GM18498 (cell line): ENCODE measurements at regions not wholly inside any gene's neighbourhood (a gene's known extent, or its start where the extent isn't known, plus 50 kb on each side); places are given as distances from the start of the nearest gene placed in this dataset.

Source experiments
- ATAC-seq: cut with Tn5 transposase; IDR thresholded peaks from one replicate; pipeline ENCODE4 v1.9.1; 2021; ENCODE audit warnings: mild to moderate bottlenecking, moderate library complexity; ENCODE audit not compliant: unreplicated experiment

DNA sequence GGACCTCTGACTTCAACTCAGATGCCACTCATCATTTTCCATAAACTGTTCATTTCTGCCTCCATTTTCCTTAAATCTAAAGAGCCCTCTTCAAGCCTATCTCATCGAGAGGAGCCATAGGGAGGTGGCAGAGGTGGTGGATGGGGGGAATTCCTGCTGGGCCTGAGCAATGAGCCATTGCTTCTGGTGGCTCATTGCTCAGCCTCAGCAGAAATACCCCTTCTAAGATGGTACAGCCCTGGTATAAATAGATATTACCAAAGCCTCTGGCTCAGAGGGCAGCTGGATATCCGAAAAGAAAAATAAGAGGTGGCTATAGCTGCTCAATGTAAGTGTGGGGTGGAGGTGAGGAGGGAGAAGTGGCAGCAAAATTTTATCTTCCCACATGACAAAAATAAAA is 313.5 kb downstream of the CAAP1 start:
- no peak for ATAC-seq

DNA sequence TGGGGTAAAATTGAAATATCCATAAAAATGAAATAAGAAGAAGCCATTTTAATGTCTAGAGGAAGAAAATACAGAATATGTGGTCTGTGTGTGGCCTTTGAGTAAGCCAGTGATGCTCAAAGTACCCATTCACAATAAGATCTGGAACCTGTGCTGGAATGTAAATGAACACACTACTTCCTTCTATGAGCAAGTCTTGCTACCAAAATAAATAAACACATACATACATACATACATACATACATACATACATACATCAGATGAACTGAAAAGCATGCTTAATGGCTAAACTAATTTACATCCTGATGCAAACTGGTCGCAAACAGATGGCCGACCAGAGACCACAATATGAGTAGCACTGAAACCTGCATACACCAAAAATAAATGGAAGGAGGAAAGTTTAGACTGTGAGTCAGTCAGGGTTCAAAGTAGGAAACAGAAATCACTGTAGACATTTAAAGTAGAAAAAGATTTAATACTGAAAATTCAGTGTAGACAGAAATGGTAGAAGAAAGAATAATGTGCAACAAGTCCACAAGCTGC is 317.6 kb downstream of the CAAP1 start:
- no peak for ATAC-seq

DNA sequence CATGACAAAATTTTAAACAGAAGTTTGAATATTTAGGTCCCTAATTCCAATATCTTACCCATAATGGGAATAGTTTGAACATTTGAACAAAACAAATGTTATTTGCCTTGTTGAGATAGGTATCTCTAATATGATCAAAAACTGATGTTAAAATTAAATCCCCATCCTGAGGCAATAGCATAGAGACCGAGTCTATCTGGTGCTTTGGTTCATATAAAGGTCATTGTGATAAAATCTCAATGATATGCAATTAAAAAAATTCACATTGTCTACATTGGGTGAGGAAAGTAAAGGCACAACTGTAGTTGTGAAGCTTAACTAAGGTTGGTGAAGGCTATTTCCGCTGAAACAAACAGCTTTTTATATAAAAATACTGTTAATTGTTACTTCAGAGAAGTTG is 318.3 kb downstream of the CAAP1 start:
- no peak for ATAC-seq

DNA sequence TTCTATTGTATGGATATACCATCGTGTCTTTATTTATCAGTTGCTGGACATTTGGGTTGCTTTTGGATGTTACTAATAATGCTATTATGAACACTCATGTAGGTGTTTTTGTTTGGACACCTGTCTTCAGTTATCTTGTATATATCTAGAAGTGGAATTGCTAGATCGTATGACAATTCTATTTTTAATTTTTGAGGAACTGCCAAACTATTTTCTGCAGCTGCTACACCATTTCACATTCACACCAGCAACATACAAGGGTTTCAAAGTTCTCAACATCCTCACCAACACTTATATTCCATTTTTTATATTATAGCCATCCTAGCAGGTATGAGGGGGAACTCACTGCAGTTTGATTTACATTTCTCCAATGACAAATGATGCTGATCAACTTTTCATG is 324.6 kb downstream of the CAAP1 start:
- no peak for ATAC-seq

DNA sequence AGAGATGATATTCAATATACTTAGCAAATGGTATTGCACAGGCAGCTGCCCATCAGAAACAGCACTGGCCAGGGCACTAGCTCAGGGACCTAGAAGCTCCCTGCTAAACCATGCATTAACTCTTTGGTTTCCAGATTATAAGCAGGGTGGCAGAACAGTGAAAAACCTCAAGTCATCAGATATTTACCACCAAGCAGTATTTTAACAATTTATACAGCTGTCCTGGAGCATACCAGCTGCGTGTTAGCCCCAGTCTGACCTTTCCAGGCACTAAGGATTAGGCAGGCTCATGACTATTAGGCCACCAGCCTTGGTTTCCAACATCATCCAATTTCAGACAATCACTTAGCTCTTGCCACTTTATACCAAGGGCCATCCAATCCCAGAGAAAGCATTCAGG is 326.5 kb downstream of the CAAP1 start:
- ATAC-seq: no peak

DNA sequence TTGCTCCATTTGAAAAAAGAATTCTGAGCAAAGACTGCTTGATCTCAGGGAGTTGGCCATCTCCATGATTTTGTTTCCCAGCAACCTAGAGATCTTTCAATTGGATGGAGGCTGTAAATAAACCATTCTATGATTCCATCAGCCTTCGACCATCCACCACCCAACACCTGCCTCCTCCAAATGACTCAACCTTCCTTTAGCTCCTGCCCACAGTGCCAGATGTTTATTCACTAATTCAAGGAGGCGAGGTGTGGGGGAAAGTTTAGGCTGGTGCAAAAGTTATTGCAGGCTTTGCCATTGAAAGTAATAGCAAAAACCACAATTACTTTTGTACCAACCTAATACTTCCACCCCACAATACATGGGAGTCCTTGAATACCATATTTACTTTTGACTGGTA is 327.5 kb downstream of the CAAP1 start:
- ATAC-seq: no peak

DNA sequence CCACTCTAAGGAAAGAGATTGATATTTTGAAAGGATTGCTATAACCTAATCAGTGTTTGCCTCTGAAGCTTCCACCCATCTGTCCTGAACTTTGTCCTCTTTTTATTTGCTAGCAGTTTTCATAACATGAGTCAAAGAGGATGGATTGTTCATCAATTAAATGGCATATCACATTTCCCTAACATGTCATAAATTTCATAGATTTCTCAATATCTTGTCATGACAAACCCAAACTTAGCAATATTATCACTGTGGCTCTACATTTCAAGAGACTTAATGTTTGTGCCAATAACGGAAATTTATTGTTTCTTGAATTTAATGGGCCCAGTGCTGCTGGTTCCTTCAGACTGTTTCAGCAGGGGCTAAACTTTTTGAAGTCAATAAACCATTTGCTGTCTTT is 330.3 kb downstream of the CAAP1 start:
- ATAC-seq: no peak

GRCh38 chr9:26561928-26562327 is 330.7 kb downstream of the CAAP1 start:
- no peak for ATAC-seq

DNA sequence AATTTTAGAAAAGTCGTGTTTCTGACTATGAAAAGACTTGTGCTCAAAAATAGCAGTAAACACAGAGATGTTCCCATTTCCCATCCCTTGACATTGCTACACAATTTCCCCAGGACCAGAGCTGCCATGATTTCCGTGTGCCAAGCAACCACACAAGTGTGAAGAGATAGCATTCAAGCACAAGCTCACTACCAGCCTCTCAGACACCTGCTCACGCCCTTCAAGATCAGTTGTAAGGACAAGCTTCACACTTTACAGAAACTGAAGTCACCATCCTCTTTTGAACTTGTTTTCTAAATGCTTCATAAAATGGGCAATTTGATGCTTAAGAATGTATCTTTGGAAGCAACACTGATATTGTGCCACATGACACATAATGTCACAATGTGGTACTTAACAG is 333.1 kb downstream of the CAAP1 start:
- no peak for ATAC-seq

GRCh38 chr9:26551971-26552370 is 340.6 kb downstream of the CAAP1 start:
- ATAC-seq: no peak

DNA sequence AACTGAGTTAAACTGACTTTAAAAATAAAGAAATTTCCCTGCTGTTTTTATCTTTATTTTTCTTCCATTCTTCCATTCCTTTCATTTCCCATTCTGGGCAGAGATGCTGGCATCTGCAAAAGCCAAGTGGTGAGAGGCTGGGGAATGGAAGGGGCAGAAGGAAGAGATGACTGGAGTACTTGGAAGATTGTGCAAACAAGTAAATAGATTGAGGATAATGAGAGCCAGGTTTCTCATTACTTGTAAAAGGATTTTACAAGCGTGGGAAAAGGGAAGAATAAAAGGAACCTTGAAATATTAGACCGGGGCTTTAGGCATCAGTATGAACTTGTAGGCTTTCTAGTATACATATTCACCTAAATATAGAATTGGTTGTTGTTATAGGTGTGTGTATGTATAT is 341.2 kb downstream of the CAAP1 start:
- ATAC-seq: no peak

GRCh38 chr9:26548781-26549290 is 343.8 kb downstream of the CAAP1 start:
- ATAC-seq: no peak

GRCh38 chr9:26539867-26540493 is 352.6 kb downstream of the CAAP1 start:
- no peak for ATAC-seq

GRCh38 chr9:26537211-26537610 is 355.4 kb downstream of the CAAP1 start:
- ATAC-seq: no peak

DNA sequence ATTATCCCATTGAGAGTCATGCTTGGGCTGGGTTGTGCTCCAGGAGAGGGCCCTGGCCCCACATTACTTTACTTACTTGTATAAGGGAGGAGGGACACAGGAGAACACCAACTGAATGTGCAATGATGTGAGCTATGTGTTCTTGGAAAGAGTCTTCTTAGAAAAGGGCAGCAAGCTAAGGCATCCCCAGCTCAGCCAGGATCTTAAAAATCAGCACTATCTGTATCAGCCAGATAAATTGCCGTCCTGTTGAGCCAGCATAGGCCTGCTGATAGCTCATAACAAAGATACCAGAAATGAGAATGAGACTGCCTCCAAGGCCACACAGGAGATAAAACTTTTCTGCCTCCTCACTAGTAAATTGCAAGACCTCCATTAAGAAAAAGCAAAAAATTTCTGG is 357.5 kb downstream of the CAAP1 start:
- ATAC-seq: no peak

- no peak for ATAC-seq
These were observed 361.8 kb downstream of the CAAP1 start for GRCh38 chr9:26530841-26531240.

DNA sequence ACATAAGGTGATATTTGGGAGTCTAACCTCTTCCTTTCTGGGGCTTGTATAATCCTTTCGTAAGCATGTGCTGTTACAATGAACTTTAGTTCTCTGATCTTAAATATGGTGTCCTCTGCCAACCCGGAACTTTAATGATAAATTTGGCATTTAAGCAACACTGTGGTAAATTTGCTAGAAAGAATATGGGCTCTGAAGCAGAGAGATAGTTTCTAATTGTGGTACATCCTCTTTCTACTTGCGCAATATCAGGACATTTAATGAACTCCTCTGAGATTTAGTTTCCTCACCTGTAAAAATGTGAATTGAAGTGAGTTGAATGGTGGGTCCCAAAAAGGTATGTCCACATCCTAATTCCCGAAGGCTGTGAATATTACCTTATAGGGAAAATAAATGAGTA is 364.7 kb downstream of the CAAP1 start:
- no peak for ATAC-seq

DNA sequence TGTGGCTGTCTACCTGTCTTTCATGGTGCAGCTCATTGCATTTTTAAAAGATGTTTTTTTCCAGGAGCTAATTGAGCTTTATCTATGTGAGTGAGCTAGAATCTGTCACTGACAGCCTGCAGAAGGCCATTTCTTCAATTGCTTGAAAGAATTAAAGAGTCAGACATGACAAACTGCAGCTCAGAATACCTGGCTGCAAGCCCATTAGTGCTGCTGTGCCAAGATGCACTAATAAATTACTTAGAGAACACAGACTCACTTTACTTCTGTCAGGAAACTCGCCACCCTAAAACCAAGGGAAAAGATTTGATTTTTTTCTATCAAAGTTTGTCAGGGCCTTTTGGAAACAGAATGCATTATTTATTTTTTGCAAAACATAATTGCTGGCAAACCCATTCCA is 368.3 kb downstream of the CAAP1 start:
- ATAC-seq: no peak

GRCh38 chr9:26523577-26523976 is 369.0 kb downstream of the CAAP1 start:
- no peak for ATAC-seq

DNA sequence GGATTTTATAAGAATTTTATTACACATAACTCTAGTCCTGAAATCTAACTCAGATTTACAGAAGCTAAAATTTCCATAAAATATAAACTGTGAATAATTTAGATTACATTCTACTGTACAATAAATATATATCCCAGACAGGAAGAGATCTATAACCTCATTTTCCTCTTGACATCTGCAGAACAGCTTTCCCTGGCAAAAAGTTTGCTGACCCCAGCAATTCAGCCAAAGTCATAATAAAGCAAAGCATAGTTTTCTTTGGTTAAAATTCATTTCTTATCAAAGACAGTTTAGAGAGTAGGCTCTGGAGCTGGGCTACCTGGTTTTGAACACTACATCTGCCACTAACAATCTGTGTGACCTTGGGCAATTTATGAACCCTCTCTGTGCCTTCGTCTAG is 372.5 kb downstream of the CAAP1 start:
- no peak for ATAC-seq

DNA sequence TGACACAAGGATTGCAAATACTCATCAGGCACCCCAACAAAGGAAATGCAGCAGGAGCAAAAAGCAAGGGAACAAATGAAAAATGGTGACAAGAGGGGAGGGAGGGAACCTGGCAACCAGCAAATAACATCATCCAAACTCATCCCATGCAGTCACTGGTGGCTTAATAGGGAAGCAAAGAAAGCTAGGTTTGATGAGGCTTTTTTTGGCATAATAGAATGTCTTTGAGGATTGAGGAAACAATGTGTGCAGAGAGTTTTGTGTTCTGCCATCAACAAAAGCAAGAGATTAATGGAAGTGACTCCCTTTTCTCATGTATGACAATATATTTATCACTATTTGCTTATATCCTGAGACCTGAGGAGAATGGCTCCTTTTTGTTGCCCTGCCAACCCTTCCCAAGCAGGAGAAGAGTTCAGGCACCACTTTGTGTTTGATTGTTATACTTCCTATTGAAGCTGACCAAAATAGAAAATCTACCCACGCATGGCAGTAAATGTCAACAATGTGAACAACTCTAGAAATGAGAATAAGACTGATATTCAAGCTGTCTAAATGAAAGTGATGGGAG is 375.7 kb downstream of the CAAP1 start:
- ATAC-seq: no peak

DNA sequence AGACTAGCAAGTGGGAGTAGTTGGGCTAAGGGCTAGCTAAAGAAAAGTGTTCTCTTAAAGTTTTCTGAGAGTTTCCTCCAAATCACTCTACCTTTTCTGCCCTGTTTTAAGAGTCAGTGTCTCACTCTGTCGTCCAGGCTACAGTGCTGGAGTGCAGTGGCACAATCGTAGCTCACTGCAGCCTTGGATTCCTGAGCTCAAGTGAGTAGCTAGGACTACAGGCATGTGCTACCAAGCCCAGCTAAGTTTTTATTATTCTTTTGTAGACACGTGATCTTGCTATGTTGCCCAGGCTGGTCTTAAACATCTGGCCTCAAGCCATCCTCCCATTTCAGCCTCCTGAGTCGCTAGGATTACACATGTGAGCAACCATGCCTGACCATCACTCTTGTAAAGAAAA is 378.9 kb downstream of the CAAP1 start:
- no peak for ATAC-seq

GRCh38 chr9:26510137-26510536 is 382.5 kb downstream of the CAAP1 start:
- no peak for ATAC-seq
